ENCODE measurements at regions not wholly inside any gene's neighbourhood (a gene's known extent, or its start where the extent isn't known, plus 50 kb on each side); places are given as distances from the start of the nearest gene placed in this dataset.
"Not testable (repeated sequence)": the region's sequence is repeated elsewhere in the genome, so short reads cannot be mapped to it uniquely, and the experiment has no call there.

GRCh38 chr21:17386498-17386897, 126.3 kb upstream of the CXADR start:
- no peak for DNase-seq

GRCh38 chr21:17387030-17387617, 125.7 kb upstream of the CXADR start:
- peak; percentile 46 to 55 for DNase-seq

GRCh38 chr21:17388226-17388625, 124.6 kb upstream of the CXADR start:
- DNase-seq, result no peak

GRCh38 chr21:17389311-17389710, 123.5 kb upstream of the CXADR start:
- DNase-seq, result no peak

- no peak for DNase-seq
Observed at GRCh38 chr21:17390569-17390968, 122.3 kb upstream of the CXADR start.

GRCh38 chr21:17391811-17392340, 121.0 kb upstream of the CXADR start:
- DNase-seq, result no peak

GRCh38 chr21:17393413-17393812, 119.4 kb upstream of the CXADR start:
- no peak for DNase-seq

- no peak for DNase-seq
Observed at GRCh38 chr21:17396948-17397347, 115.9 kb upstream of the CXADR start.

- DNase-seq, result no peak
Observed at GRCh38 chr21:17397703-17398102, 115.1 kb upstream of the CXADR start.

GRCh38 chr21:17398954-17399353, 113.9 kb upstream of the CXADR start:
- not testable (repeated sequence) for DNase-seq

- DNase-seq, result no peak
Observed at GRCh38 chr21:17402937-17403336, 109.9 kb upstream of the CXADR start.

- no peak for DNase-seq
Observed at GRCh38 chr21:17406202-17406601, 106.6 kb upstream of the CXADR start.

- DNase-seq, result no peak
Observed at GRCh38 chr21:17414766-17415165, 98.1 kb upstream of the CXADR start.

GRCh38 chr21:17416139-17416538, 96.7 kb upstream of the CXADR start:
- DNase-seq, result no peak

GRCh38 chr21:17422931-17423330, 89.9 kb upstream of the CXADR start:
- no peak for DNase-seq

- no peak for DNase-seq
Observed at GRCh38 chr21:17427157-17427556, 85.7 kb upstream of the CXADR start.

GRCh38 chr21:17427831-17428483, 84.9 kb upstream of the CXADR start:
- DNase-seq, result no peak

GRCh38 chr21:17428484-17428869, 84.4 kb upstream of the CXADR start:
- no peak for DNase-seq

- no peak for DNase-seq
Observed at GRCh38 chr21:17428980-17429379, 83.9 kb upstream of the CXADR start.

GRCh38 chr21:17429936-17430335, 82.9 kb upstream of the CXADR start:
- DNase-seq, result no peak

GRCh38 chr21:17432732-17433057, 80.1 kb upstream of the CXADR start:
- DNase-seq, result no peak

- DNase-seq, result no peak
Observed at GRCh38 chr21:17433730-17434129, 79.1 kb upstream of the CXADR start.

GRCh38 chr21:17435565-17436543, 77.0 kb upstream of the CXADR start:
- no peak for DNase-seq

GRCh38 chr21:17436626-17437111, 76.2 kb upstream of the CXADR start:
- no peak for DNase-seq
